ENCODE measurements at regions not wholly inside any gene's neighbourhood (a gene's known extent, or its start where the extent isn't known, plus 50 kb on each side); places are given as distances from the start of the nearest gene placed in this dataset.
"Not testable (repeated sequence)": the region's sequence is repeated elsewhere in the genome, so short reads cannot be mapped to it uniquely, and the experiment has no call there.

DNA sequence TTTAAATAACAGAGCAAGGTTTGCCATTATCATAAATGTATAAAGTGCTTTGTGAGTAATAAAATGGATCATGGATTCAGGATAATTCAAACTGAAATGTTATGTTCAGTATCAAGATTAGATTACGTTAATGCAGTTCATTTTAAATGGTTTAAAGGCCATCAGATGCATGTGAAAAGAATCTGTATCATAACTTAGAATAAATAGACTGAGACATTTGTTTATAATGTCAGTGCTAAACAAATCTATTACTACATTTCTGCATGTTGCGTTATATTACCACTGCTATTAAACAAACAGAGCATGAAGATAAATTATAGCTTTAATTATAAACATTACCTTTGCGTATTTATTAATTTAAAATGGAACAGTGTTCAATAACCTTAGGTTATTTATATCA, 160.2 kb downstream of the TOX3 start:
- DNase-seq: no peak

DNA sequence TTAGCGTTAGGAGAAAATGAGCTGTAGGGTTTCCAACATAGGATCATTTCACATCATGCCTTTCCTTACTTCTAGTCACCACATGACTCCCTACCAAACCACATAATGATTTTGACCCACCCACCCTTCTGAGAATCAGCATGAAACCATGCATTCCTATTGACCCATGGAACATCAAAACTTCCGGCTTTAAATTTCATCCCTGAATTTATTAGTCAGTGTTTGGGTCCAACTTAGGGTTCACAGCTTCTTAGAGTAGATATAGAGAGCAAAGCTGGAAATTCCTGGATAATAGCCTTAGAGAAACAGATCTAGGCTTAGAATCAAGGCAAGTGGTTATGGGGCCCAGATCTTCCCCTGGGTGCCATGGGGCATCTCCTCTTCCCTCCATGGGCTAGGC, 162.6 kb downstream of the TOX3 start:
- no peak for DNase-seq

DNA sequence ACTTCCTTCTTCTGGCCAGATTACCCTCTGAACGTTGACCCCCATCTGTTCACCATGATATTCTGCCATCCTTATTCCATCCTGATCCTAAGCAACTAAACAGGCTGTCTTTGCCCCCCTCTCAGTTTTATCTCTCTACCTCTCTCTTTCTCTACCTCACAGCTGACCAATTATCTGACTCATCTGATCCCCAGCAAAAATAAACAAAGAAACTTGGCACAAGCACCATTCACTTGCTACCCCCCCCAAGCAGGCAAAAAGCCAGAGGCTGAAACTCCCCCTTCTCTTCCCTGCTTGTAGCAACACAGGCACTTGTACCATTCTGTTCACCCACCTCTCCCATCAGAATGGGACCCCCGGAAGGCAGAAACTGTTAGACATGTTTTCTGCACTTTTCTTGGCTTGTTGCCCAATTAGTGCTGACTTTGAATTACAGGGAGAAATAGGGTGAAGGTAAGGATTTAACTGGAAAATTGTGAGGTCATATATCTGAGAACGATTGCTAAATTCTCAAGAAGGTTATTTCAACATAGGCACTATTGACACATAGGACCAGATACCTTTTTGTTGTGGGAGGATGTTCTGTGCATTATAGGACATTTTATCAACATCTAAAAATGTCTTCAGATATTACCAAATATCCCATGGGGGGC, 163.2 kb downstream of the TOX3 start:
- no peak for DNase-seq

DNA sequence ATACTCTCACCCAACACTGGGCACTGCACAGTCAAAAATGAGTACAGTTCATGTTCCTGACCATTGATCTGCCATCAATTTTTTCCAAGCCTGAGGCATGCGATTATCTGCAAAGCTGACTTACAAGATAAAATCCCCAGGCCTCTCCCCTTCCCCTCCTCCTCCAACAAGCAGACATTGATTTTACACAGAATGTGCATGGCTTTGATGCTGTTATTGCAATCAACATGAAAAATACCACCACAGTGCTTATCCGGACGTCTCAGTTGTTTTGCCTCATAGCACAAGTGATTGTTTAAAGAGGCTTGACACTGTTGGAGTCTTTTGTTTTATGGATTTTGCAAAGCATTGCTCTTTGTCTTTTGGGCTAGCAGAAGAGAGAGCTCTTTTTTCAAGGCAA, 163.8 kb downstream of the TOX3 start:
- DNase-seq: no peak

DNA sequence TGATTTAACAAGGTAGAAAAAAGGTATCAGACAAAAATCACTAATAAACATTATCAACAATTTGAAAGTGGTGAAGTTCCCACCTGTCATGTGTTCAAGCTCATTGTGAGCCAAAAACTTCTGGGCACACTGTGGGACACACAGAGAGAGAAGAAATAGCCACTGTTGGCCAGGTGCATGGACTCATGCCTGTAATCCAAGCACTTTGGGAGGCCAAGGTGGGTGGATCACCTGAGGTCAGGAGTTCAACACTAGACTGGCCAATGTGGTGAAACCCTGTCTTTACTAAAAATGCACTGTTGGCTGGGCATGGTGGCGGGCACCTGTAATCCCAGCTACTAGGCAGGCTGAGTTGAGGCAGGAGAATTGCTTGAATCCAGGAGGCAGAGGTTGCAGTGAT, 167.4 kb downstream of the TOX3 start:
- no peak for DNase-seq

DNA sequence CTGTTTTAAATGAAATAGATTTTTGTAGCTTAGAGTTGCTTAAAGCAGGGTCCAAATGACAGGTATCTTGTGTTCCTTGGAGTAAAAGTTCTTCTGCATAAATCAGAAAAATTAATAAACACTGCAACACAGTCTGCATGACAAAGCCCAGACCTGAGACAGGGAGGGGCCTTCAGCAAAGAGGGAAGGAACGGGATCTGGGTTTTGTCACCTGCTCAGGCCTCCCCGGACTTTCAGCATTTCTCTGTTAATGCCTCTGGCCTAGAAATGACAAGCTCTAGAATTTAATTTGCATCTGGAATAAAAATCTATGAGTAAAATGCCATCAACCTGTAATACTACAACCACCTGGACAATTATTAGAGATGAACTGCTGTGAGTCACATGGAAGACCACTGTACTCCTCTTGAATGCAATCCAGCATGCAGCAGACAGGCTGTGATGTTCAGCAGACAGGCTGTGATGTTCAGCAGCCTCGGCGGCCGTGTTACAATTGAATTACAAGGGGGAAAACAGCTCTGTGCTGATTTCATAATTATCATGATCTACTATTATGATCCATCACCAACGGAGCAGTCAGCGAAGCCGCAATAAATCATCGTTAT, 170.2 kb downstream of the TOX3 start:
- DNase-seq: no peak

DNA sequence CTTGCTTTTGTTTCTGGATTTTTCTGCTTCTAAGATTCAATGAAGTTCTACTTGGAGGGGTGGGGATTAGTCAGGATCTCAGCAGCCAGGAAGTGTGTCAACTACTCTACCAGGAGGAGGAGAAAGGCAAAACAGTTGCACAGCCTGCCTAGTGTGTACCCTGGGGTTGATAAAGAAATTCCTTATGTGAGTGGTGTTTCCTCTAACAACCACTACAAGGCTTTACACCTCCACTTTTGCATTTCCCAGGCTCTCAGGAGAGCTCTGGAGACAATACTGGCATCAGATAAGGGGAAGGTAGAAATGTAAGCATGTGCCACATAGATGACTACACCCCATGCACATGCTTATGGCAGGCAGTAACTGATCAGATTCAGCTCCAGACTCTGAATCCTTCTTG, 174.6 kb downstream of the TOX3 start:
- DNase-seq: no peak

DNA sequence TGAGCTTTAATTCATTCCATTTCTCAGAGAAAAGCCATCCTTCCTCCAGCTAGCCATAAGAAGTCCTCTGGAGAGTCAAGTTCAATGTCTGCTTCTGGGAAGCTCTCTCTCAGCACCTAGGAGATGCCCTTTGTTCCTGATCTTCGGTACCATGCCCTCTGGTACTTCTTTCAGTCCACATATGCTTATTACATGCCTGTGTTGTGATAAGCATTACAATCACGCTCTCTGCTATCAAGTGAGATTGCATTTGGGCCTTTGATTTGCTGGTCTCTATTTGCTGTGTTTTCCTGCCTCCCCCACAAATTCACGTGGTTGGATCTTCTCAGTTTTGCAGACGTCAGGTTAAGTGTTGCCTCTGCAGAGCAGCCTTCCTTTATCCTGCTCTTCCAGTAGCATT, 178.1 kb downstream of the TOX3 start:
- no peak for DNase-seq

DNA sequence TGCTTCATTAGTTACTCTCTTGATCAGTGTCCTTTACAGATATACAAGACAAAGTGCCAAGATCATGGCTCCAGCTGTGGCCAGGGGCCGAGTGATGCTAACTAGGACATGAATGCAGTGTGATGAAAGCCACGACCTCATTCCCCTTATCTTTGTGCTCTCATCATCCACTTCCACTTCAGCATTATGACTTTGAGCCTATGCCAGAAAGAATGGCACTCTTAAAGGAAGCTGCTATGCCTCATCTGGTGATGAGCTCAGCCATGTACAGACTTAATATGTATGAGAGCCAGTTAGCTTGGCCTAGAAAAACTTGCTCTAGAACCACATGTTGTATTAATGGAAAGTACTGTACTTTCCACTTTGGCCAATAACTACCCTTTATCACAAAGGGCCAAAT, 179.1 kb downstream of the TOX3 start:
- no peak for DNase-seq

DNA sequence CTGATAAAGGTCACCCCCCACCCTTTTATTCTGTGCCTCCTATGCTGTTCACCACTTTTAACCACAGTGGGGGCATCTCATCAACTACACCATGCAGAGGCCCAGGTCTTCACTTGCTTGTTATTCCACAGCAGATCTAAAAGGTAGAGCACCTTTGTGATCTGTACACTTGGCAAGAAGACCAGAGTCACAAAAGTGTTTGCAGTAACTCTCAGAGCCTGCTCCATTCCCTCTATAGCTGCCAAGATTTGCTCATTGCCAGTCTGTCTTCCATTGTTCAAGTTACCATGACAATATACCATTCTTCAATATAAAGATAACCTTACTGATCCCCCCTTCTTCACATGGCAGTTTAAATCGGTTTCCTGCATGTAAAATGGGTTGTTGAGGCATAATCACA, 180.0 kb downstream of the TOX3 start:
- DNase-seq: no peak

DNA sequence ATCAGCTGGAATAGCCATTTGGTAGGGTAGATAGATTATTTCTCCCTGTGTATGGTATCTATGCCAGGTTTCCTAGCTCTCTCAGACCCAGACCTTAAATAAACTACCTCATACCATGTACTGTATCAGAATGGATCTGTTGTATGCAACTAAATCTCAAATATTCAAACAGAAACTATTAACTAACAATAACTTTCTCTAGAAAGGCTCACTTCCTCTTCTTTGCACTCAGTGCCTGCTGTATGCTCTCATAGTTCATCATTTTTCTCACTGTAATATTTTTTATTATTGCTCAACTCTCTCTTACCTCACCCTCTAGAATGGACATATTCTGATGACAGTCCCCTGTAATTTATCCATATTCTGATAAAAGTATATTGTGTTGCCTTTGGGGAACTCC, 182.4 kb downstream of the TOX3 start:
- no peak for DNase-seq

DNA sequence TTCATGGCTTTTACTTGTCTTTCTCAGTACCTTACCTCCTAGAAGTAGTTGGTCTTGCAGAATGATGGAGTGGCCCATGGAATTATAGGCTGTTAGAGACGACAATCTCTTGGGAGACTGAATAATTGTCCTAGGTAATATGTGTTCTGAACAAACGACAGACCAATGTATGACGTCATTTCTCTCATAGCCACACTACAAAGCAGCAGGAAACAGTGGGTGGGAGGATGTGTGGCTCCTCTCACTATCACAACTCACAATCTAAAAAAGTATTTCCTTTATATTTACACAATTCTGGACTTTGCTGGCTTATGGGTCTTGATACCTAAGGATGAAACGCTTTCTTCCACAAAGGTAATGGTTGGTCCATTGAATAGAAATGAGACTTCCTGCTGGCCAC, 183.9 kb downstream of the TOX3 start:
- DNase-seq: no peak

DNA sequence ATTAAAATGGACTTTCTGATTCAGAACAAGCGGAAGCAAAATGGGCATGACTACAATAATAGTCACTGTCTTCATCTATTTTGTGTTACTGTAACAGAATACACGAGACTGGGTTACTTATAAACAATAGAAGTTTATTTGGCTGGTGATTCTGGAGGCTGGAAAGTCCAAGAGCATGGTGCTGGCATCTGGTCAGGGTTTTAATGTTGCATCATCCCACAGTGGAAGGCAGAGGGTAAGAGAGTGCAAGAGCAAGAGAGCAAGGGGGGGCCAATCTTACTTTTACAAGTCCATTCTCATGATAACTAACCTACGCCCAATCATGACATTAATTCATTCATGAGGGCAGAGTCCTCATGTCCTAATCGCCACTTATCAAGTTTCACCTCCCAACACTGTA, 189.2 kb downstream of the TOX3 start:
- no peak for DNase-seq

DNA sequence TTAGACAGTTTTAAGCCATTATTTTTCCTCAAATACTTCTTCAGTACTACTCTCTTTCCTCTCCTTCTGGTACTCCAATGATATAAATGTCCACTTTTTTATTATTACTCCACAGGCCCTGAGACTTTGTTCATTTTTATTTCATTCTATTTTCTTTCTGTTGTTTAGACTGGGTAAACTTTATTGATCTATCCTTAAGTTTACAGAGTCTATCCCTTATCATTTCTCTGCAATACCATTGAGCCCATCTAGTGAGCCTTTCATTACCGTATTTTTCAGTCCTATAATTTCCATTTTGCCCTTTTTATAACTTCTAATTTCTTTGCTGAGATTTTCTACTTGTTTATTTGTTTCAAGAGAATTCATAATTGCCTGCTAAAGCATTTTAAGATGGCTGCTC, 193.7 kb downstream of the TOX3 start:
- DNase-seq: no peak

DNA sequence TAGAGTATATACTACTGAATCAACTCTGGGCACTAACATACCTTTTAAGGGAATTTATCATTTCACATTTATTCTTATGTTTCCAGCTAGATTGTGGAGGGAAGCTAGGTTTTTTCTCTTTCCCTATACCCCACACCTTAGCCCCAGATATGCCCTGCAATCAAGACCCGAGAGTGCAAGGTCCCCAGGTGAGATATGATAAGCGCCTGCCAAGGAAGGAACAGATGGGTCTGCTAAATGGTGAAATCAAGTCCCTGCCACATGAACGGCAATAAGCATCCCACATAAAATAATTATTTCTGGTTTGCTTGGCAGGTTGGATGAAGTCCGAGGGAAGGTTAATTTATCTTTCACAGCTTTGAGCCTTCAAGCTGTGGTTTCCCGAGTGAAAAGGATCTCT, 195.5 kb downstream of the TOX3 start:
- DNase-seq: no peak

DNA sequence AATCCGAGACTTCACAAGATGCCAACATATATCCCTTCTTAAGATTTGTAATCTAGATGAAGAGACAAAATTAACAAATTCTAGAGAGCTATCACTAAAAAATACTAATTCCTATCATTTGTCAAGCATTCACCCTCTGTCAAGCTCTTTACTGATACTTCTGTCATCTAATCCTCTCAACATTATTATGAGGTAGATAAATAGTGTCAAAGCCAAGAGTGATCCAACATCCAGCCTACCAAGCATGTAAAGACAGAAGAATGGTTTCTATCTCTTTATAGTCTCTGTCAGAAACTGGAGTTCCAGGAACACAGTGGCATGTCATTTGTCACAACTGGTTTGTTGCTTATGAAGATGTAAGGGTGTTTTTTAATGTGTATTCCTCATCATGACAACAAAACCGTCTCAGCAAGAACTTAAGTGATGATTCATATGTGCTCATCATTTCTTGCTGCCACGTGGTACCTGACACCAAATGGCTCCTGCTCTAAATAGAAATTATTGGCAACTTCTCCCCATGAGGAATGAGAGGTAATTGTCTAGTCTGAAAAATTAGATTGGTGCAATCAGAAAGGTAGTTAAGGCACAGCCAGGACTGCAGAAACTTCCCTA, 196.8 kb downstream of the TOX3 start:
- no peak for DNase-seq

DNA sequence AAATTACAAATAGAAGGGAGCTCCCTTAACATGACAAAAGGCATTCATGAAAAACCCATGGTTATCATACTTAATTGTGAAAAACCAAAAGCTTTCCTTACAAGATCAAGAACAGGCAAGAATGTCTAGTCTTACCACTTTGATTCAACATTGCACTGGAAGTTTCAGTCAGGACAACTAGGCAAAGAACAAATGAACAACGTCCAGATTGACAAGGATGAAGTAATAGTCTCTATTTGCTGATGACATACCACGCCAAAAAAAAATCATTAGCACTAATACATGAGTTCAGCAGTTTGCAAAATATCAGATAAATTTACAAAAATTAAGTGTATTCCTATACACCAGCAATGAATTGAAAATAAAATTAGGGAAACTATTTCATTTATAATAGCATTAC, 200.2 kb downstream of the TOX3 start:
- DNase-seq: no peak

DNA sequence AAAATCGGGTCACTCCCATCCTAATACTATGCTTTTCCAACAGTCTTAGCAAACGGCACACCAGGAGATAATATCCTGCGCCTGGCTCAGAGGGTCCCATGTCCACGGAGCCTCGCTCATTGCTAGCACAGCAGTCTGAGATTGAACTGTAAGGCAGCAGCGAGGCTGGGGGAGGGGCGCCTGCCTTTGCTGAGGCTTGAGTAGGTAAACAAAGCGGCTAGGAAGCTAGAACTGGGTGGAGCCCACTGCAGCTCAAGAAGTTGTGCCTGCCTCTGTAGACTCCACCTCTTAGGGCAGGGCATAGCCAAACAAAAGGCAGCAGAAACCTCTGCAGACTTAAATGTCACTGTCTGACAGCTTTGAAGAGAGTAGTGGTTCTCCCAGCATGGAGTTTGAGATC, 213.3 kb downstream of the TOX3 start:
- DNase-seq: not testable (repeated sequence)

DNA sequence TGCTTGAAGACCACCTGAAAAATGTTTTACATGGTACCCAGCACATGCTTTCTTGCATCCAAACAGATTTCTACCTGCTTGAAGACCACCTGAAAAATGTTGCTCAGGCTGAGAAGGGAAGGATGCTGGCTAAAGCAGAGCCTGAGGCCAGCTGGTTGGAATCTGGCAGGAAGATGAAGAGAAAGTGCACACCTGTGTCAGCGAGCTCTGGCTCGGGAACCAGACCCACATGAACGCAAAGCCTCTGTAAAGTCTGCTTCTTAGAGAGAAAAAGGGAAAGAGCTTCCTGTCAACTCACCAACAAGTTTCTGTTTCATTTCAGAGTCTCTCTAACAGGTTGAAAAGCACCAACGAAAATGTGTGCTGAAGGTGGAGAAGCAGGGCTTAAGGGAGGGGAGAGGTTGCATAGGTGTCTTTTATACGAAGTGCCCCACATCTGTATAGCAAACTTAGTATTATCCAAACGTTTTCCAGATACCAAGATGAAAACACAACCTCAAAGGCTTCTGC, 226.0 kb downstream of the TOX3 start:
- no peak for DNase-seq

DNA sequence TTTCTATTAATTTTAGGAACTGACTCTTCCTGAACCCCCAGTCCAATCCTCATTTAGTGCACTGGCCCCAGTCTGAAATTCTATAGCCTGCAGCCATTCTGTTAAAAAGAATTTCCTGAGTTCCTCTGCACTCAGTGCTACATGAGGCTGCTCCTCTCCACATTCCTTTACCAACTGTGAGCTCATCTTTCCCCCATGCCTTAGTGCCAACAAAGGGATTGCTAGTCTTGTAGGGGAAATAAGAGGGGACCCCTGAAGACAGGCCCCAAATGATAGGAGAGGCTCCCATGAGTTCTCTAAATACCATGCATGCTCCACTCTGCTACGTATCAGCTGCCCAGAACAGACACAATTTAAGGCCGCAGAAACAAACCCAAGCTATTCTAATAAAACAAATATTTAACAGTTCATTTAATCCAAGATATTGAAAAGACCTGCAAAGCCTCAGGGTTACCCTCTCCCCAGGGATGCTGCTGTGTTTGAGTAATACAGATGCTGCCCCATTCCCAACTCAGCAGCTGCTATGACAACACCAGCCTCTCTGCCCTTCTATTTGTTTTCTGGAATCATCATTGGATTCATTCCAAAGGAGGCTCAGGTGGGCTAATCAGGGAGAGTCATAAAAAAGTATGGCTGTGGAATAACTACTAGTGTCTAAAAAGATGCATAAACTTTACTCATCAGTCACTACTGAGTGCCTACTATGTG, 228.5 kb downstream of the TOX3 start:
- DNase-seq: no peak

DNA sequence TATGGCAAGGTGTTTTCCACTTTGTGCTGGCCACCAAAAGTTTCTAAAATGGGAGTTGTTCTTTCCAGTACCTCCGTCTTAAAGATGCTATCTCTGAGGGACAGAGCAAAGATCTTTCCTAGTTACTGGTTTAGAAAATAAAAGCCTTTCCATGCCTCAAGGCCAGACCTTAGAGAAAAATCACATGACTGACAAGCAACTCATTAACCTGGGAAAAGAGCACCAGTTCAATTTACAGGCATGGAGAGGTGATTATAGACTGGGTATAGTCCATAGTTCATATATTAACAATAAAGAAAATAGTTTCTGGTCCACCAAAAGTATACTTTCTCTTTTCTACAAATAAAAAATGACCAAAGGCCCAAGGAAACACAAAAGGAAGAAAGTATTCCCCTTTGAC, 230.7 kb downstream of the TOX3 start:
- DNase-seq: no peak

DNA sequence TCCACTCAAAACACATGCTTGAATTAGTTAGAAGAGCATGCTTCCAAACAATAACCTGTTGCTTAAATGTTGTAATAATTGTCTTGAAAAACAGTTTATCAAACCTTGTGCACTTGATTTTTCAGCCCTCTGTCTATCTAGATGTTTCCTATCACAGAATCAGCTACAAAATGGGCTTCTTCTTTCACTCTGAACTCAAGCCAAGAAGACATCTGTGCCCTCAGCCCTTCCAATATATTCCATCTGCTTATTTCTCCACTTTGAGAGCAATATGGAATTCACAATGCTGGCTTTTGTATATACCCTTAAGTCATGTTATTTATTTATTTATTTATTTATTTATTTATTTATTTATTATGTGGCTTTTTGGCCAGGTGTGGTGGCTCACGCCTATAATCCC, 234.2 kb downstream of the TOX3 start:
- no peak for DNase-seq

DNA sequence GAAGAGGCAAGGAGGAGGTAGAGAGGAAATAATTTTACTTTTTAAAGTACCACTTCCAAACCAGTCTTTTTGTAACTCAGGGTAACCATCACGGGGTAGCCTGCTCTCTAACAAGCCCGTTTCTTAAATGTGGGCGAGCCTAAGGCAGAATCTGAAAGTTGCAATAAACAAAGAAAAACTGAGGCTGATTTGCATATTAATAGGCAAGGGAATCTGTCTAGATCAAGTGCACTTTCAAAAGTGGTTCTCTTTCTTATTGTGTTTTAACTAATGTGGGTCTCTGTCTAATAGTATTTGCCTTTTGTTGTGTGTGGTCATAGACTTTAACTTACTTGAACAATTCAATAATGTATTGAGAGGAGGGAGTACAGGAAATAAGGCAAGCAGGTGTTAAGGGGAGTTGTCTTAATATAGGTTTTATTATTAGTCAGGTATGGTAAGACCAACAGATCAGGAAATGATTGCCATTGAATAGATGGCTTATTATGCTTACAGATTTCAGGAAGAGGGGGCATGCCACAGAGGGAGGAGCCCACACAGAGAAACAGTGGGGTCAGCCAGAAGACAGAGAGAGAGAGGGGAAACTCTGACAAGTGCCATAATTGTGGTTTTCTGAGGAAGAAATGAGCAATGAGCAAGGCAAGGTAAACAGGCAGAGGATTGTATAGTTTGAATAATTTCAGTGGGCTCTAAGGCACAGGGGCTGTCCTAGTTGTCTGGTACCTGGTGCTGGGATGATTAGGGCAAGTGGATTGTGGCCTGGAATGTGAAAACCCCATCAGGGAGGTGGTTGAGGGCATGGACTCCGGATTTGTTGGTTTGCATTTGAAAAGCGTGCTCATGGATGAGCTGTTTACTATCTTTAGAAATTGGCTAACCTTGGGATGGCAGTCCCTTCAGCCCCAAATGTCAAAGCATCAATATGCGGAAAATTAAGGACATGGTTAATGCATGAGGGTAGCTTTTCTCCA, 237.2 kb downstream of the TOX3 start:
- no peak for DNase-seq
